ENCODE measurements at regions not wholly inside any gene's neighbourhood (a gene's known extent, or its start where the extent isn't known, plus 50 kb on each side); places are given as distances from the start of the nearest gene placed in this dataset.
"Not testable (repeated sequence)": the region's sequence is repeated elsewhere in the genome, so short reads cannot be mapped to it uniquely, and the experiment has no call there.

DNA sequence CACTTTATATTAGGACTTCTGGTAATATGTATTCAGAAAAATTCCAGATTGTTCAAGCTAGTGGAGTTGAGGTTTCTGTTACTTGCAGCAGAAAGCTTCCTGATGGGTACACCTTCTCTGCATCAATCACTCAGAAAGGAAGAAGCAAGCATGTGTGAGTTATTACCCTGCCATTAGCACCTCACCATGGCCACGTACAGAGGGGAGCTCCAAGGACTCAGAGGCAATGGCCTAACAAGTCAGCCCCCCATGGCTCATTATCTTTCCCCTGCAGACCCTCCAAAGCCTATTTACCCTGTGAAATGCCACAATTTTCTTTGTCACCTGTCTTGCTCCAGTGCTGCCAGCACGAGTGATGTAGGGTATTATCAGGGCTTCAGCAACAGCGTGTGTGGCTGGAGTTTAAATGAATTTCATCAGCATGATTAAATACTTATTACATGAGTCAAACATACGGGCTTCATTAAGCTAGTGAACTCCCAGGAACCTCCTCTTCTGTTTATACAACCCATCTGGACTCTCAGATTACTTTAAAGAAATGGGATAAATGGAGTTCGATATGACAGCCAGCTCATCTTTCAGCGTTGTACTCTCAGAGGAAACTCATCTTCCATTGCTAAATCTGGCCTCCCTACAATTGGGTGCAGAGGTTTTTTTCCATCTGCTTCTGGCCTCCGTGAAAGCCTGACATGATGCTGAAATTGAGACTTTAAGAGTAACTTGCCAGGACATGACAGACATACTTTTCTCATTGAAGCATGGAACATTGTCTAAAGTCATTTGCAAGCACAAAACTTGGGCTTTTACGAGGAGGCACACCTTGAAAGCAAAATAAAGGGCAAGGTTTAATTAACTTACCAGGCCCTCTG lies 135.9 kb downstream of the TMEM30B start:
- Histone ChIP-seq H3K4me3 (no peak overlapping the region), H4K20me1 (ENCODE audit: insufficient read depth) (no peaks in the 10 kb centered on the region), H3K27me3 (ENCODE audit: insufficient read depth, low read depth) (no peaks in the 10 kb centered on the region), H3F3A (ENCODE audit: insufficient read depth, low read depth) (no peaks in the 10 kb centered on the region), H2AFZ (no peak overlapping the region), H3K4me2 (no peak overlapping the region), H3K9me2 (ENCODE audit: insufficient read depth) (no peaks in the 10 kb centered on the region), H3K36me3 (ENCODE audit: low read depth) (no peaks in the 10 kb centered on the region), H3K4me1 (replicated peaks; ENCODE audit: insufficient read depth) (no peaks in the 10 kb centered on the region), H3K27ac (no peak overlapping the region), H3K9me3 (ENCODE audit: insufficient read depth, low read depth) (peaks cover 14% of the 10 kb centered on the region; the same call in 1 of the 2 replicates), H3K79me2 (ENCODE audit: low read depth) (no peaks in the 10 kb centered on the region)
- ChIA-PET POLR2A (ENCODE audit: unreplicated experiment) (no interaction called here), CTCF (interaction anchor here (0.6 kb wide), 1 partner anchor 83 kb away, joined by 3 read pairs; no protein-coding TSS in a partner anchor)
- DNase-seq = no peak
- intact Hi-C loops (cut with micrococcal nuclease; ENCODE audit: unreplicated experiment) = no loop called here
- no TSS peak for BruUV-seq (replicated peaks)
- no peak for TF ChIP-seq EZH2 (IDR thresholded peaks at IDR 0.05; ENCODE audit: low read depth)
- TF ChIP-seq, protein P1, sequence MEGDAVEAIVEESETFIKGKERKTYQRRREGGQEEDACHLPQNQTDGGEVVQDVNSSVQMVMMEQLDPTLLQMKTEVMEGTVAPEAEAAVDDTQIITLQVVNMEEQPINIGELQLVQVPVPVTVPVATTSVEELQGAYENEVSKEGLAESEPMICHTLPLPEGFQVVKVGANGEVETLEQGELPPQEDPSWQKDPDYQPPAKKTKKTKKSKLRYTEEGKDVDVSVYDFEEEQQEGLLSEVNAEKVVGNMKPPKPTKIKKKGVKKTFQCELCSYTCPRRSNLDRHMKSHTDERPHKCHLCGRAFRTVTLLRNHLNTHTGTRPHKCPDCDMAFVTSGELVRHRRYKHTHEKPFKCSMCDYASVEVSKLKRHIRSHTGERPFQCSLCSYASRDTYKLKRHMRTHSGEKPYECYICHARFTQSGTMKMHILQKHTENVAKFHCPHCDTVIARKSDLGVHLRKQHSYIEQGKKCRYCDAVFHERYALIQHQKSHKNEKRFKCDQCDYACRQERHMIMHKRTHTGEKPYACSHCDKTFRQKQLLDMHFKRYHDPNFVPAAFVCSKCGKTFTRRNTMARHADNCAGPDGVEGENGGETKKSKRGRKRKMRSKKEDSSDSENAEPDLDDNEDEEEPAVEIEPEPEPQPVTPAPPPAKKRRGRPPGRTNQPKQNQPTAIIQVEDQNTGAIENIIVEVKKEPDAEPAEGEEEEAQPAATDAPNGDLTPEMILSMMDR (conservative IDR thresholded peaks at IDR 0.05) = no peak

GRCh38 chr14:61144117-61145033 lies 136.8 kb downstream of the TMEM30B start:
- H3K4me1 ChIP-seq (replicated peaks; ENCODE audit: insufficient read depth); H3K9me2 ChIP-seq (ENCODE audit: insufficient read depth); intact Hi-C loops (cut with micrococcal nuclease; ENCODE audit: unreplicated experiment); H3K4me3 ChIP-seq; BruUV-seq (replicated peaks); H3K4me2 ChIP-seq; H3K79me2 ChIP-seq (ENCODE audit: low read depth); H3F3A ChIP-seq (ENCODE audit: insufficient read depth, low read depth); H2AFZ ChIP-seq; DNase-seq; H3K27ac ChIP-seq; H3K36me3 ChIP-seq (ENCODE audit: low read depth); H3K27me3 ChIP-seq (ENCODE audit: insufficient read depth, low read depth); POLR2A ChIA-PET (ENCODE audit: unreplicated experiment); H4K20me1 ChIP-seq (ENCODE audit: insufficient read depth): not testable (repeated sequence)
- peaks cover 14% of the 10 kb centered on the region; the same call in 1 of the 2 replicates for H3K9me3 ChIP-seq (ENCODE audit: insufficient read depth, low read depth)
- CTCF ChIA-PET = interaction anchor here (0.6 kb wide), 1 partner anchor 82 kb away, joined by 3 read pairs; no protein-coding TSS in a partner anchor

DNA sequence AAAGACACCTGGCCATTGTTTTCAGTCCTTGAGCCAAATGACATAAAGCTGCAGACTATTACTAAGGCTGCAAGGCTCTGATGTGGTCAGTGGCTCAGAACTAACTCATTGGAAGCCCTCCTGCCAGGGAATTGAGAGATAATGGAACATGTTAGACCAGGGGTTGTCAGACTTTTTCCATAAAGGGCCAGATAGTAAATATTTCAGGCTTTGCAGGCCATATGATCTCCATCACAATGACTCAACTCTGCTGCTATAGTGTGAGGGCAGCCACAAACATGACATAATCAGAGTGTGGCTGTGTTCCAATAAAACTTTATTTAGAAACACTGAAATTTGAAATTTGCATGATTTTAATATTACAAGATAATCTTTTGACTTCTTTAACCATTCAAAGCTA lies 140.3 kb downstream of the TMEM30B start:
- no peak for DNase-seq
- H3K27me3 ChIP-seq (ENCODE audit: insufficient read depth, low read depth) = no peaks in the 10 kb centered on the region
- H3K27ac ChIP-seq = no peak overlapping the region
- no peaks in the 10 kb centered on the region for H3K79me2 ChIP-seq (ENCODE audit: low read depth)
- CTCF ChIA-PET = no interaction called here
- TF ChIP-seq, protein P1 (conservative IDR thresholded peaks at IDR 0.05) = no peak
- no peak for TF ChIP-seq EZH2 (IDR thresholded peaks at IDR 0.05; ENCODE audit: low read depth)
- H3K4me2 ChIP-seq = no peak overlapping the region
- H2AFZ ChIP-seq = no peak overlapping the region
- no peaks in the 10 kb centered on the region for H4K20me1 ChIP-seq (ENCODE audit: insufficient read depth)
- POLR2A ChIA-PET (ENCODE audit: unreplicated experiment) = no interaction called here
- BruUV-seq (replicated peaks) = no TSS peak
- no peaks in the 10 kb centered on the region for H3K9me2 ChIP-seq (ENCODE audit: insufficient read depth)
- H3F3A ChIP-seq (ENCODE audit: insufficient read depth, low read depth) = no peaks in the 10 kb centered on the region
- intact Hi-C loops (cut with micrococcal nuclease; ENCODE audit: unreplicated experiment) = no loop called here
- H3K9me3 ChIP-seq (ENCODE audit: insufficient read depth, low read depth) = peaks cover 14% of the 10 kb centered on the region; the same call in 1 of the 2 replicates
- no peak overlapping the region for H3K4me3 ChIP-seq
- H3K4me1 ChIP-seq (replicated peaks; ENCODE audit: insufficient read depth) = no peaks in the 10 kb centered on the region
- no peaks in the 10 kb centered on the region for H3K36me3 ChIP-seq (ENCODE audit: low read depth)
